ENCODE measurements at regions not wholly inside any gene's neighbourhood (a gene's known extent, or its start where the extent isn't known, plus 50 kb on each side); places are given as distances from the start of the nearest gene placed in this dataset.

GRCh38 chrX:14083783-14084182, 54.1 kb upstream of the GEMIN8 start:
- H4K5ac ChIP-seq (ENCODE audit: low read depth, low read length), result no peak overlapping the region

More at GRCh38 chrX:14083783-14084182, 54.1 kb upstream of the GEMIN8 start:
- Histone ChIP-seq H2BK15ac (ENCODE audit: low read depth, low read length) (no peak overlapping the region), H2AK5ac (ENCODE audit: low read depth, low read length) (no peak overlapping the region), H2AFZ (replicated peaks; ENCODE audit: low read length, poor library complexity) (no peak overlapping the region), H3K14ac (replicated peaks; ENCODE audit: low read depth, low read length) (no peak overlapping the region), H3K56ac (ENCODE audit: extremely low read depth, insufficient read depth, low read length) (no peak overlapping the region), H4K20me1 (ENCODE audit: insufficient read depth, low read length) (no peaks in the 10 kb centered on the region), H3K4me2 (ENCODE audit: low read depth, low read length) (no peak overlapping the region), H3K36me3 (ENCODE audit: control insufficient read depth, insufficient read depth, low read length) (no peaks in the 10 kb centered on the region), H2BK120ac (ENCODE audit: low read depth, low read length) (no peak overlapping the region), H3K9ac (ENCODE audit: low read depth, low read length) (no peak overlapping the region), H2BK5ac (ENCODE audit: low read depth, low read length, poor library complexity, severe bottlenecking) (no peak overlapping the region), H3K79me1 (ENCODE audit: low read depth in 1 of 2, low read length in 2 of 2) (no peaks in the 10 kb centered on the region), H3K4ac (ENCODE audit: low read depth, low read length) (no peak overlapping the region), H3K9me3 (ENCODE audit: control insufficient read depth, insufficient read depth, low read length) (no peaks in the 10 kb centered on the region), H3K4me3 (ENCODE audit: insufficient read depth, low read depth, low read length) (no peak overlapping the region), H2AK9ac (replicated peaks; ENCODE audit: low read depth, low read length, poor library complexity) (no peak overlapping the region), H3K18ac (ENCODE audit: low read depth, low read length) (no peak overlapping the region), H4K91ac (ENCODE audit: insufficient read depth, low read depth, low read length) (no peak overlapping the region), H2BK20ac (ENCODE audit: low read depth, low read length) (no peak overlapping the region), H3K9me1 (ENCODE audit: insufficient read depth, low read length) (no peaks in the 10 kb centered on the region), H4K8ac (ENCODE audit: low read depth in 2 of 2, low read length in 2 of 2) (no peak overlapping the region), H3K4me1 (ENCODE audit: control insufficient read depth, insufficient read depth, low read length) (no peaks in the 10 kb centered on the region), H3K27ac (ENCODE audit: insufficient read depth, low read length) (no peak overlapping the region), H3K27me3 (ENCODE audit: control insufficient read depth, insufficient read depth, low read length) (peaks cover 3% of the 10 kb centered on the region), H3K23ac (ENCODE audit: low read depth, low read length) (no peak overlapping the region)
- dilution Hi-C loops (cut with HindIII; ENCODE audit: low sequenced_read_pairs, unreplicated experiment) (no loop called here), in situ Hi-C loops (cut with MboI; ENCODE audit: low sequenced_read_pairs) (no loop called here), intact Hi-C loops (cut with micrococcal nuclease) (no loop called here)
- TF ChIP-seq MXI1 (IDR thresholded peaks at IDR 0.05; ENCODE audit: borderline replicate concordance, low read depth, low read length) (no peak), POLR2A (IDR thresholded peaks at IDR 0.05; ENCODE audit: low read depth, low read length) (no peak), MAFK (IDR thresholded peaks at IDR 0.05; ENCODE audit: low read depth, low read length) (no peak), RFX5 (IDR thresholded peaks at IDR 0.05; ENCODE audit: low read depth, low read length) (no peak), ELK1 (IDR thresholded peaks at IDR 0.05; ENCODE audit: borderline replicate concordance, low read depth, low read length) (no peak), USF2 (IDR thresholded peaks at IDR 0.05; ENCODE audit: low read depth, low read length) (no peak), RAD21 (IDR thresholded peaks at IDR 0.05; ENCODE audit: low read length) (no peak)
- no TSS peak for BruUV-seq (replicated peaks)
- ChIA-PET POLR2A (ENCODE audit: unreplicated experiment) (no interaction called here), CTCF (no interaction called here)
- no peak for ATAC-seq (ENCODE audit: low read depth)
- no peak for DNase-seq
